GM21515 (cell line): ENCODE measurements at regions not wholly inside any gene's neighbourhood (a gene's known extent, or its start where the extent isn't known, plus 50 kb on each side); places are given as distances from the start of the nearest gene placed in this dataset.
"Not testable (repeated sequence)": the region's sequence is repeated elsewhere in the genome, so short reads cannot be mapped to it uniquely, and the experiment has no call there.

Experiments
- ATAC-seq: cut with Tn5 transposase; IDR thresholded peaks from one replicate; pipeline ENCODE4 v1.9.1; 2021; ENCODE audit not compliant: unreplicated experiment

DNA sequence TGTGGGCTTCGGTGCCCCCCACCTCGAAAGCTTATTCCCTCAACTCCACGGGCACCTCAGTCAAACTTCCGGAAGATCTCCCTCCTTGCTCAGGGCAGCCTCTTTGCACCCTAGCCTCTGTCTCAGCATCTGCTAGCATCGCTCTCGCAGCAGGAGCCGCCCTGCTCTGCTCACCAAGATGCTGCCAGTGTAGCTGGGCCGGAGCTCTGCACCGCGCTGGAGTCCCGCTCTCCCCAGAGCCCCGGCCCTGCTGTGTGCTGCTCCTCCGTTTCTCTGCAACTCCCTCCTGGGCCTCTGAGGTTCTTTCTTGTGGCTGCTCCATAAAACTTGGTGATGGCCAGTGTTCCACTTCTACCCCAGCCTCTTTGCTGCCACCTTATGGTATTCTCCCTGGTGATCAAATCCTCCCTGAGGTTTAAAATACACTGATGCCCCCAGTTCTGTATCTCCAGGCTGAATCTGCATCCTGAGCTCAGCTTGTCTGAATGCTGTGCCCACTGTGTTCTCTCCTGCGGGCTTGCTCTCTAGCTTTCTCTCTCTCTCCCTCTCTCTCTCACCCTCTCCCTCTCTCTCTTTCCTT is 198.0 kb downstream of the UQCRFS1 start:
- no peak for ATAC-seq

- ATAC-seq, result no peak
These were observed 199.0 kb downstream of the UQCRFS1 start for GRCh38 chr19:29013988-29014387.

DNA sequence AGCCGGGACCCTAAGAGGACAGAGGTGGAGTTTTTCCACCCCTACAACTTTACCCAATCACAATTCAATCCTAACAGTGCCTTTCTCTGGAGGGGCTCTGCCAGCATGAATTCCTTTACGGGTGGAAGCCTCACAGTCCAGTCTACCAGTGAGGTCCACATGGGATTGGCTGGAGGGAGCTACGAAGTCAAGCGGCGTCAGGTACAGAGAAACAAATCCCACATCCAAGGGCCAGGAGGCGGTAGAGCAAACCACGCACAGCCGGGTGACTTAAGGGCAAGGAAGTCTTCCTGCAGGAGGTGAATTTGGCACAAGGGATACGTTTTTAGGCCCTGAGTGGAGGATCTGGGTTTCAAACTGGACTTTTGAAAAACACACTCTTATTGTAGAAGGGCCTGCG is 199.6 kb downstream of the UQCRFS1 start:
- ATAC-seq, result no peak

DNA sequence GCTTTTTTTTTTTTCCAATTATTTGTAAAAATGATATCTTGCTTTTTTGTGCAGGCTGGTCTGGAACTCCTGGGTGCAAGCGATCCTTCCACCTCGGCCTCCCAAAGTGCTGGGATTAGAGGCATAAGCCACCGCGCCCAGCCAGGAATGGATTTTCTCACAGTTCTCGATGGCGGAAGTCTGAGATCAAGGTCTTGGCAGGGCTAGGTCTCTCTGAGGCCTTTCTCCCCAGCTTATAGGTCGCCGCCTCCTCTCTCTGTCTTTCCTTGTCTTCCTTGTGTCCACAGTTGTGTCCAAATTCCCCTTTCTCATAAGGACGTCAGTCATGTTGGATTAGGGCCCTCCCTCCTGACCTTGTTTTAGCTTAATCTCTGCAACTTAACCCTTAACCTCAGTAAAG is 200.5 kb downstream of the UQCRFS1 start:
- ATAC-seq, result no peak

GRCh38 chr19:29010276-29010675 is 202.7 kb downstream of the UQCRFS1 start:
- no peak for ATAC-seq

DNA sequence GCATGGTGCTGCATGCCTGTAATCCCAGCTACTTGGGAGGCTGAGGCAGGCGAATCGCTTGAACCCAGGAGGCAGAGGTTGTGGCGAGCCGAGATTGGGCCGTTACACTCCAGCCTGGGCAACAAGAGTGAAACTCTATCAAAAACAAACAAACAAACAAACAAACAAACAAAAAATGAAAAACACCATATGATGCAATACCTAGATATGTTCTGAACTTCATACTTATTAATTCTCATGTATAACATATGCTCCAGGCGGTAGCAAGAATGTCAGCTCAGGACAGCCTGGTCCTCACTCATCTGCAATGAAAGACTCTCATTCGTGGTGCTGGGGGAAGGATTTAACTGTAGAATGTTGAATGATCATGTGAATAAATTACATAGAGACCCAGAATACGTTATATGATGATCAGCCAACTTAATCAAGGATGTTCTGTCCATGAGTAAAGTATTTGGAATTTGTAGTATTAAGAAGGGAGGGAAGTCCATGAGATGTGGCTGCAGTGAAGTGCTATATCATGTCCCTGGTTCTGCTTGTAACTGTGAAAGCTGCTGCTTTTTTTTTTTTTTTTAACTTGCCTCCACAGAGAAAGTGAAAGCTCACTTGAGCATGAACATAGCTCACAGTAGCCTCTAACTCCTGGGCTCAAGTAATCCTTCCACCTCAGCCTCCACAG is 206.8 kb downstream of the UQCRFS1 start:
- no peak for ATAC-seq

DNA sequence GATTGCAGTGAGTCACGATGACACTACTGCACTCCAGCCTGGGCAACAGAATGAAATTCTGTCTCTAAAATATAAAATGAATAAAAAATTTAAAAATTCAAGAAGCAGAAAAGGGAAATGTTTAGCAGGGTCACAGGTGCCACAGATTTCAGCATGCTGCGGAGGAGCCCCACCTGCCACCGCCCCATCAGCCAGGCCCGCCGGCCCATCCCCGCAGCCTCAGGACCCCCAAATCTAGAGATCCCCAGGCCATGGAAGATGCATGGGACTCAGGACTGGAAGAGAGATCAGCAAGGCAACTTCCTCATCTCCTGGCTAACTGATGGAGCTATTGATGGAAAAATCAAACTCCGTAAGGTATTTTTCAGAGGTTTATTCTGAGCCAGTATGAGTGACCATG is 208.2 kb downstream of the UQCRFS1 start:
- no peak for ATAC-seq

GRCh38 chr19:29003641-29004409 is 209.1 kb downstream of the UQCRFS1 start:
- no peak for ATAC-seq

DNA sequence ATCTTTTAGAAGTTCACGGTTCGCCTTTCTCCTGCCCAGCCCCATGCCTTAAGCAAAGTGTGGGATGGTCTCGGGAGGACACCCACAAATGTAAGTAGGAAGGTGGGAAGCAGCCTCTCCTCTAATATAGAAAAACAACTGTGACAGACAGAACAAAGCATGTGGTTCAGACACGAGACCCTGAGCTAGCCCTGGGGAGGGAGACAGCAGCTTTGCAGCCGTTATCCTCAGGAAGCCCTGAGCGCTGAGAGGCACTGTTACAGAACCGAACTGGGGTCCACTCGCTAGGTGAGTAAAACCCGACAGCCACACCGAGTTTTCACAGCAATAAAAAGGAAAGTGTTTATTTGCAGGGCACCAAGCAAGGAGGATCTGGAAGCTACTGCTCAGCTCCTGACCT is 210.6 kb downstream of the UQCRFS1 start:
- no peak for ATAC-seq

GRCh38 chr19:29001597-29002245 is 211.2 kb downstream of the UQCRFS1 start:
- ATAC-seq, result no peak

DNA sequence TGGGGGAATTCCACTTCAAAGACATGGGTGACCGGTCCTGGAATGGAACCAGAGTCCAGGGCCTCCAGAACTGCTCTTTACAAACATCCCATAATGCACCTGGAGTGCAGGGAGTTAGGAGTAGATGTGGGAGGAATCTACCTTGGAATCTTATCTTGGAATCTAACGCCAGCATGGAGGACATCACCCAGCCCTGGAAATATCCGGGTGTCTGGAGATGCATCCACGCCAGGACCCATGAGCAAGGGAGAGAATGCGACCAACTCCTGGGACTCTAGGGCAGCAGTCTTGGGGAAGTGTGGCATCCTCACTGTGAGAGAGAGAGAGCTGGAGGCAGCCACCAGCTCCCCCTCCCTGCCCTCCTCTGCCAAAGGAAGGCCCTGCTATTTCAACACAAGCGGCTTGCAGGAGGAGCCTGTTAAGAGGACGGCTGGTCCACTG is 211.8 kb downstream of the UQCRFS1 start:
- no peak for ATAC-seq

GRCh38 chr19:28999724-29000433 is 213.1 kb downstream of the UQCRFS1 start:
- ATAC-seq, result no peak

- ATAC-seq, result no peak
These were observed 214.0 kb downstream of the UQCRFS1 start for GRCh38 chr19:28998974-28999373.

DNA sequence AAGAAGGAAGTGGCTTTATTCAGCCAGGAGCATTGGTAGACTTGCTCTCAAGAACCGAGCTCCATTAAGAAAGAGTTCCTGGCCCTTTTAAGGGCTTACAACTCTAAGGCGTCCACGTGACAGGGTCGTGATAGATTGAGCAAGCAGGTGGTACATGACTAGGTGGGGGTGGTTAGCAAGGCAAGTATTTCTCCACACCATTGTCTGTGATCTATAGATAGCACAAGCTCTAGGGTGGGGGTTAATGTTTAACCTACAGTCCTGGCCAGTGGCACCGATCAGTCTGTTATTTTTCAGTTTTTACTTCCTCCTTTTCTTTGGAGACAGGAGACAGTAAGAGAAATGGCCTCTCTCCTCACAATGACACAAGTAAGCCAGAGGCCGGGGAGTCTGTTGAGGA is 215.1 kb downstream of the UQCRFS1 start:
- ATAC-seq, result not testable (repeated sequence)

- ATAC-seq, result no peak
These were observed 222.4 kb downstream of the UQCRFS1 start for GRCh38 chr19:28990522-28990921.

- ATAC-seq, result no peak
These were observed 223.2 kb downstream of the UQCRFS1 start for GRCh38 chr19:28989739-28990138.

DNA sequence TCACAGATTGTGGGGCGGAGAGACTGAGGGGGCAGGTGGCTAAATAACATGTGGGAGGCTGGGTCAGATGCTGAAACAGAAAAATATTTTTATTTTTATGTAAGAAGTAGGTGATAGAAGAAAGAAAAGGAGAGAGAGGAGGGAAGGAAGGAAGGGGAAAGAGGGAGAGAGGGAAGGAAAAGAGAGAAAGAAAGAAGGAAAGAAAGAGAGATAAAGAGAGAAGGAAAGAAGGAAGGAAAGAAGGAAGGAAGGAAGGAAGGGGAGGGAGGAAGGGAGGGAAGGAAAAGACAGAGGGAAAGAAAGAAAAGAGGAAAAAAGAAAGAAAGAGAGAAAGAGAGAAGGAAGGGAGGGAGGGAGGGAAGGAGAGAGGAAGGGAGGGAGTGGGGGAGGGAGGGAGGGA is 224.9 kb downstream of the UQCRFS1 start:
- no peak for ATAC-seq

- ATAC-seq, result no peak
These were observed 225.8 kb downstream of the UQCRFS1 start for GRCh38 chr19:28987177-28987576.

DNA sequence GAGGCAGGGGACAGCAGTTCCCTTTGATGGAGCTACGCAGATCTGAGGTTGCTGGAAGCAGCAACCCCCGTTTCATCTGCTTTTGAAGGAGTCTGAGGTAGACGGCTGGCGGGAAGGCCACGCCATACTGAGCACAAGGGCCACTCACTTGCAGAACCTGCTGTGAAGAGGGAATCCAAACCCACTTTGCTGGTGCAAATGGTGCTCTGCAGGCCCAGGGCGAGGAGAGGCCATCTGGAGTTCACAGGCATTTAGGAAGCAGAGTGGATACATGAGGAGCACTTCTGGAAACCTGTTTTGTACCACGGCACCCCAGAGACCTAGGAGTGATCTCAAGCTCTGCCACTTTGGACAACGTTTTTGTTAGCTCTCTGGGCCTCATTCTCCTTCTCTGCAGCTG is 227.8 kb downstream of the UQCRFS1 start:
- ATAC-seq, result no peak

- ATAC-seq, result no peak
These were observed 228.6 kb downstream of the UQCRFS1 start for GRCh38 chr19:28984315-28984714.

DNA sequence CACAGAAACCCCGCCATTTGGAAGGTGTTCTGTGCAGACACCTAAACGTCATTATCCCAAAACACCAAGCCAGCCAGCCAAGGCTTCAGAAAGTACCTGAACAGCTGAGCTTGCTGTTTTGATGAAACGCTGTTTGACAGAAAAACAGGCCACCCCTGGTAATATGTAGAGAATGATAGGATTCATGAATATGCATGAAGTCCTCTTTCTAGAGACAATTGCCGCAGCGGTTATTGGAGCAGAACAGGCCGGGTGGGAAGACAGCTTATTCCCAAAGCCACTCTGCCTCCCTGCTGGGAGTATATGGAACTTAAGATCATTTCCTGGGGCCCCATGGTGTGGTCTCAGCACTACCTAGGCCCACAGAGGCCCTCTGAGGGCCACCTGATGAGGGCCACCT is 229.5 kb downstream of the UQCRFS1 start:
- no peak for ATAC-seq
